ENCODE measurements at regions not wholly inside any gene's neighbourhood (a gene's known extent, or its start where the extent isn't known, plus 50 kb on each side); places are given as distances from the start of the nearest gene placed in this dataset.

GRCh38 chr1:67615886-67616285, 69.1 kb upstream of the GADD45A start:
- TF ChIP-seq CTCF (IDR thresholded peaks at IDR 0.05 in 2 of 3, conservative IDR thresholded peaks at IDR 0.05 in 1 of 3; ENCODE audit: control insufficient read depth in 2 of 3, extremely low read depth in 1 of 3, insufficient read depth in 1 of 3, low read depth in 3 of 3, low read length in 3 of 3) (no peak), ASH2L (IDR thresholded peaks at IDR 0.05; ENCODE audit: borderline replicate concordance, low read depth) (no peak), NR2F1 (conservative IDR thresholded peaks at IDR 0.05) (no peak), POLR2AphosphoS5 (IDR thresholded peaks at IDR 0.05; ENCODE audit: low read length) (no peak), NFYB (IDR thresholded peaks at IDR 0.05; ENCODE audit: insufficient read depth, low read depth, low read length) (no peak), POLR2A (IDR thresholded peaks at IDR 0.05; ENCODE audit: low read depth, low read length) (no peak), ZNF622 (IDR thresholded peaks at IDR 0.05) (no peak), HDAC6 (IDR thresholded peaks at IDR 0.05; ENCODE audit: unreplicated experiment) (no peak)

Data from GM12878 (cell line).